Upper lobe of left lung (tissue), 6 donors: ENCODE measurements at regions not wholly inside any gene's neighbourhood (a gene's known extent, or its start where the extent isn't known, plus 50 kb on each side); places are given as distances from the start of the nearest gene placed in this dataset.
A peak's percentile ranks its signal among the peaks of the same experiment; 100 is the strongest.

Experiments used
- ATAC-seq, 2 donors: fragments of 200-7000 bp; cut with Tn5 transposase; one replicate each; pipeline ENCODE4 v1.9.1; 2022; ENCODE audit warnings: mild to moderate bottlenecking in 2 of 2, moderate library complexity in 2 of 2; ENCODE audit not compliant: low FRiP score in 2 of 2
- DNase-seq, 2 donors: peaks; one replicate each; pipeline ENCODE4 v3.0.0-alpha.2; 2019 to 2020
- H3K27ac ChIP-seq, 4 donors: fragments of 200-600 bp; sonication (generic); one replicate each; pipeline ENCODE4 v1.5.1; 2016 to 2019
- H3K27me3 ChIP-seq, 4 donors: fragments of 200-600 bp; sonication (generic); one replicate each; pipeline ENCODE4 v1.5.1; 2017 to 2019
- H3K36me3 ChIP-seq, 4 donors: fragments of 200-600 bp; sonication (generic); one replicate each; pipeline ENCODE4 v1.5.1; 2016 to 2019
- H3K4me1 ChIP-seq, 4 donors: fragments of 200-600 bp; sonication (generic); one replicate each; pipeline ENCODE4 v1.5.1; 2018 to 2019
- H3K4me3 ChIP-seq, 4 donors: fragments of 200-600 bp; sonication (generic); one replicate each; pipeline ENCODE4 v1.5.1; 2017 to 2019; ENCODE audit warnings: mild to moderate bottlenecking in 2 of 4, moderate library complexity in 1 of 4
- H3K9me3 ChIP-seq, 4 donors: fragments of 200-600 bp; sonication (generic); one replicate each; pipeline ENCODE4 v1.5.1; 2018 to 2019
- CTCF ChIP-seq, 6 experiments: fragments of 450-650 bp in 4 of 6; fragments of 200-600 bp in 2 of 6; sonication (generic) in 2 of 6; IDR thresholded peaks; one replicate each; pipeline ENCODE4 v1.5.1; 2016 to 2019; ENCODE audit warnings: antibody characterized with exemption in 6 of 6
- EP300 ChIP-seq, 4 donors: sonication (generic); formaldehyde crosslinking; IDR thresholded peaks; one replicate each; pipeline ENCODE4 v1.5.1; 2017; ENCODE audit warnings: antibody characterized with exemption in 4 of 4, control low read depth in 2 of 4
- POLR2A ChIP-seq, 4 donors: fragments of 450-650 bp; IDR thresholded peaks; one replicate each; pipeline ENCODE4 v1.5.1; 2016 to 2017; ENCODE audit warnings: antibody characterized with exemption in 4 of 4, mild to moderate bottlenecking in 2 of 4
- POLR2AphosphoS5 ChIP-seq, 2 donors: sonication (generic); formaldehyde crosslinking; IDR thresholded peaks; one replicate each; pipeline ENCODE4 v1.5.1; 2017; ENCODE audit warnings: antibody characterized with exemption in 2 of 2
- WGBS, 2 donors: methylation state at CpG; one replicate each; pipeline ENCODE4 v1.1.5; 2017 to 2018; 5-methylcytosine and 5-hydroxymethylcytosine counted together
- donor health status: DM: no; HTN: no; CAD: no; lungs with moderate emphysema.
- donor health status: DM: no; HTN: yes; CAD: no; lungs with severe emphysema.

GRCh38 chr7:88363249-88363648 lies 56.6 kb upstream of the STEAP4 start:
- TF ChIP-seq CTCF (IDR thresholded peaks at IDR 0.05): no peak
- no peak for TF ChIP-seq POLR2A (IDR thresholded peaks at IDR 0.05)
- no peak for TF ChIP-seq EP300 (IDR thresholded peaks at IDR 0.05)
- no peak for TF ChIP-seq POLR2AphosphoS5 (IDR thresholded peaks at IDR 0.05)
- ATAC-seq: no peak
- H3K27ac ChIP-seq: no peak overlapping the region
- no peaks in the 10 kb centered on the region for H3K4me1 ChIP-seq
- H3K9me3 ChIP-seq: no peaks in the 10 kb centered on the region
- H3K27me3 ChIP-seq: no peaks in the 10 kb centered on the region
- no peak overlapping the region for H3K4me3 ChIP-seq
- H3K36me3 ChIP-seq: no peaks in the 10 kb centered on the region
- no peak for DNase-seq
- 80 to 86% methylated on average over 7 of the region's 7 CpGs for WGBS, 2 donors

DNA sequence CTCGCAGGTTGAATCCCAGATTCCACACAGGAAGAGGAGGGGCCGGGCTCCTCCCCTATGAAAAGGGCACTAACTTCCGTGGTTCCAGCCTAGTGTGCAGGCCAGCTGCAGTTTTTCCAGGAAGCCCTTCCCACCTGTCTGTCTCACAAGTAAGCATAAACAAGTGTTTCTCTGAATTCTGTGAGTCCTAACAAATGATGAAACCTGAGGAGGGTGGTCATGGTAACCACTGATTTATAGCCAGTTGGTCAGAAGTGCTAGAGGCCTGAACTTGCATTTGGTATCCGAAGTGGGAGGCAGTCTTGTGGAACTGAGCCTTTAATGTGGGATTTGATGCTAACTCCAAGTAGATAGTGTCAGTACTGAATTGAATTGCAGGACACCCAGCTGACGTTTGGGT lies 54.7 kb upstream of the STEAP4 start:
- no peak for ATAC-seq
- DNase-seq: no peak
- Histone ChIP-seq H3K36me3 (no peaks in the 10 kb centered on the region), H3K27ac (no peak overlapping the region), H3K4me1 (peaks cover 3 to 6% (median 4%) of the 10 kb centered on the region in 4 donors), H3K27me3 (no peaks in the 10 kb centered on the region), H3K9me3 (no peaks in the 10 kb centered on the region), H3K4me3 (no peak overlapping the region)
- 61 to 66% methylated on average over 5 of the region's 5 CpGs for WGBS, 2 donors
- TF ChIP-seq POLR2A (IDR thresholded peaks at IDR 0.05) (no peak), POLR2AphosphoS5 (IDR thresholded peaks at IDR 0.05) (no peak), CTCF (IDR thresholded peaks at IDR 0.05) (no peak), EP300 (IDR thresholded peaks at IDR 0.05) (no peak)

DNA sequence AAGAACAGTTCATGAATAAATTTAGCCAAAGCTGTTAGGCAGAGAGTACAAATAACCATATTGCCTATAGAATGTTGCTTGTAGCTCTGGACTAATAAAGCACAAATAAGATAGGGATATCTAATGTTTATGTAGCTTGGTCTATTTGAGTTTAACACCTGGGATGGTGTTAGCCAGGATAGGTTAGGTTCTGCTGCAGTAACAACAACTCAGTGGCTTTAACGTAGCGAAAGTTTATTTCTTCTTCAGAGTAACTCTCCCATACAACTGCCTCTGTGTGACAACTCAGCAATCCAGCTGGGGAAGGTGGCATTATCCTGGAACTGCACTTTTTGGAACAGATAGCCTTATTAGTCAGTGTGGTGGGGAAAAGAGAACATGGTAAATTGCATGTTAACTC lies 52.2 kb upstream of the STEAP4 start:
- Histone ChIP-seq H3K9me3 (no peaks in the 10 kb centered on the region), H3K4me1 (peaks cover 3 to 6% (median 4%) of the 10 kb centered on the region in 4 donors), H3K4me3 (no peak overlapping the region), H3K27ac (no peak overlapping the region), H3K27me3 (no peaks in the 10 kb centered on the region), H3K36me3 (no peaks in the 10 kb centered on the region)
- 92 to 94% methylated on average over 2 of the region's 2 CpGs for WGBS, 2 donors
- ATAC-seq: no peak
- no peak for TF ChIP-seq EP300 (IDR thresholded peaks at IDR 0.05)
- TF ChIP-seq CTCF (IDR thresholded peaks at IDR 0.05): no peak
- no peak for TF ChIP-seq POLR2AphosphoS5 (IDR thresholded peaks at IDR 0.05)
- no peak for TF ChIP-seq POLR2A (IDR thresholded peaks at IDR 0.05)
- no peak for DNase-seq

DNA sequence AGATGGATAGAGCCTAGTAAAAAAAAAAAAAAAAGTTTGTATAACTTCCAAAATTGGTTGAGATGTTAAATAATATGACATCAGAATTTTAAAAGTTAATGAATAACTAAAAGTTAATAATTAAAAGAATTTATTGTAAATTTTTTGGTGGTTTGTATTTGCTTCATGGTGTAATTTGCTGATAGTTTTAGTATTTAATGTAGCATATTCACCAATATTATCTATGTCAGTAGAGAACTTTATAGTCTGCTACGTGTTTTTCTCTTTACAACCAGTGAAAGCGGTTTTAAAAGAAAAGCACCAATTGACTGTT lies 51.8 kb upstream of the STEAP4 start:
- DNase-seq (no peak), ATAC-seq (no peak)
- Histone ChIP-seq H3K9me3 (no peaks in the 10 kb centered on the region), H3K27ac (no peak overlapping the region), H3K4me3 (no peak overlapping the region), H3K27me3 (no peaks in the 10 kb centered on the region), H3K36me3 (no peaks in the 10 kb centered on the region), H3K4me1 (peaks cover 3 to 6% (median 4%) of the 10 kb centered on the region in 4 donors)
- 90 to 96% methylated on average over 2 of the region's 2 CpGs for WGBS, 2 donors
- no peak for TF ChIP-seq EP300 (IDR thresholded peaks at IDR 0.05)
- TF ChIP-seq POLR2AphosphoS5 (IDR thresholded peaks at IDR 0.05): no peak
- no peak for TF ChIP-seq POLR2A (IDR thresholded peaks at IDR 0.05)
- no peak for TF ChIP-seq CTCF (IDR thresholded peaks at IDR 0.05)

GRCh38 chr7:88357781-88358525 lies 51.3 kb upstream of the STEAP4 start:
- H3K4me3 ChIP-seq: no peak overlapping the region

More at GRCh38 chr7:88357781-88358525, 51.3 kb upstream of the STEAP4 start:
- 33 to 36% methylated on average over 4 of the region's 4 CpGs for WGBS, 2 donors
- H3K4me1 ChIP-seq: peaks cover 3 to 6% (median 4%) of the 10 kb centered on the region in 4 donors
- H3K27ac ChIP-seq: no peak overlapping the region
- no peaks in the 10 kb centered on the region for H3K36me3 ChIP-seq
- H3K27me3 ChIP-seq: no peaks in the 10 kb centered on the region
- H3K9me3 ChIP-seq: no peaks in the 10 kb centered on the region
- ATAC-seq: peak; percentile 73 to 86
- no peak for DNase-seq
- TF ChIP-seq CTCF (IDR thresholded peaks at IDR 0.05): peak in 5 of 6 experiments; percentile 13 to 51 (median 30)
- no peak for TF ChIP-seq POLR2A (IDR thresholded peaks at IDR 0.05)
